ENCODE measurements at regions not wholly inside any gene's neighbourhood (a gene's known extent, or its start where the extent isn't known, plus 50 kb on each side); places are given as distances from the start of the nearest gene placed in this dataset.

GRCh38 chr4:16365036-16365569 is 138.8 kb upstream of the TAPT1 start:
- TF ChIP-seq CTCF (IDR thresholded peaks at IDR 0.05) = no peak
- no peak for TF ChIP-seq POLR2A (IDR thresholded peaks at IDR 0.05)
